ENCODE measurements at regions not wholly inside any gene's neighbourhood (a gene's known extent, or its start where the extent isn't known, plus 50 kb on each side); places are given as distances from the start of the nearest gene placed in this dataset.

DNA sequence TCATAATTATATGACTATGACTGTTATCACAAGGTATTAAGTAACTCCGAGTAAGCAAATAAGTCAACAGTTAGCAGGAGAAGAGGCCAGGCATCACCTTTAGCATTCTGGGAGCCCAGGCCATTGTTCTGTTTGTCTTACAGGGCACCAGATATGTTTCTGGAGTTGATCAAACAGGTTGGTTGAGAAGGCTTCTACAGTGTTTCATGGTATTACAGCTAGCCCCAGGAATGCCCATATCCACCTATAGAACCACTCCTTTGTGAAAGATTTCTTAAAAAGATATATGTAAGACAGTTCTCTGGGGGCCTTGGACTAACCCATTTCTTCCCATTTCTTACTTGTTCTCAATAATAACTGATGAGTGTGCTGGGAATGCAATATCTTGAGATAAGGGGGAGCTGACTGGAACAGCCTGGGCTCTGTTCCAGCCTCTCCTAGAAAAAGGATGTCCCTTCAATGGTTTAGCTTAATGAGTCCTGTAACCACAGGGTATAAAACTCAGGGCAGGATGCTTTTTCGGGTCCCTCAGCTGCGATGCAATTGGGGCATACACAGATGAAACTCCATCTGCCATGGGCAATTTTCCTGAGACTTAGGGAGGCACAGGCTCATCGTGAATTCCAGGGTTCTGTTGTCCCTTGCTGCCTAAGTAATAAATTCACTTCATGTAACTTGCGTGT lies 286.4 kb downstream of the BAMBI start:
- Histone ChIP-seq H3K4me3 (ENCODE audit: insufficient read length, low read depth) (no peak overlapping the region), H3K36me3 (ENCODE audit: insufficient read depth, insufficient read length, low read length) (no peaks in the 10 kb centered on the region), H3K4me1 (ENCODE audit: insufficient read depth, insufficient read length) (no peaks in the 10 kb centered on the region), H3K9me3 (ENCODE audit: insufficient read depth, low read length) (no peaks in the 10 kb centered on the region), H3K27me3 (ENCODE audit: insufficient read depth, insufficient read length) (no peaks in the 10 kb centered on the region), H3K9ac (ENCODE audit: insufficient read length, low read depth) (no peak overlapping the region)
- DNase-seq (ENCODE audit: low read depth, low spot score), result no peak
- TF ChIP-seq SUZ12 (IDR thresholded peaks at IDR 0.05; ENCODE audit: extremely low read depth, insufficient read depth, insufficient read length), result no peak
- TF ChIP-seq ZNF274 (IDR thresholded peaks at IDR 0.05; ENCODE audit: low read depth, low read length), result no peak
- TF ChIP-seq YY1 (IDR thresholded peaks at IDR 0.05; ENCODE audit: insufficient read depth, insufficient read length), result no peak

GRCh38 chr10:28965937-28966336 lies 288.6 kb downstream of the BAMBI start:
- no peak for TF ChIP-seq YY1 (IDR thresholded peaks at IDR 0.05; ENCODE audit: insufficient read depth, insufficient read length)
- TF ChIP-seq SUZ12 (IDR thresholded peaks at IDR 0.05; ENCODE audit: extremely low read depth, insufficient read depth, insufficient read length), result no peak
- TF ChIP-seq ZNF274 (IDR thresholded peaks at IDR 0.05; ENCODE audit: low read depth, low read length), result no peak
- Histone ChIP-seq H3K9ac (ENCODE audit: insufficient read length, low read depth) (no peak overlapping the region), H3K27me3 (ENCODE audit: insufficient read depth, insufficient read length) (no peaks in the 10 kb centered on the region)

DNA sequence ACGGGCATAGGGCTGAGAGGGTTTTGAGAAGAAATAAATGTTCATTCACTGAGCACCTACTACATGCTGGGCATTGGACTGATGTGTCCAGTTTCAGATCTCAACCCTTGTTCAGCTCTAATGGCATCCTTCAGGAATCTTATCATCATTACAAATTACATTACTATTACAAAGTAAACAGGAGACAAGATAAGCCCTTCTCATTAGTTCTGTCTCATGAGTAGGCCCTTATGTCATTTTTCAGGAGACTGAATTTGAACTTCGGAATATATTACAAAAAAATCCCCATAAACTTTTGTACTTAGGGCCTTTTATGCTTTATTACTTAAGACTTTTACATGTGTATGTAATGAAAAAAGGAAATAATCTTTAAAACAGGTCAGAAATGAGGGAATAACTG lies 289.7 kb downstream of the BAMBI start:
- H3K4me3 ChIP-seq (ENCODE audit: insufficient read length, low read depth), result no peak overlapping the region
- no peaks in the 10 kb centered on the region for H3K27me3 ChIP-seq (ENCODE audit: insufficient read depth, insufficient read length)
- no peaks in the 10 kb centered on the region for H3K36me3 ChIP-seq (ENCODE audit: insufficient read depth, insufficient read length, low read length)
- no peak for DNase-seq (ENCODE audit: low read depth, low spot score)
- no peak overlapping the region for H3K9ac ChIP-seq (ENCODE audit: insufficient read length, low read depth)
- TF ChIP-seq SUZ12 (IDR thresholded peaks at IDR 0.05; ENCODE audit: extremely low read depth, insufficient read depth, insufficient read length), result no peak
- TF ChIP-seq ZNF274 (IDR thresholded peaks at IDR 0.05; ENCODE audit: low read depth, low read length), result no peak
- TF ChIP-seq YY1 (IDR thresholded peaks at IDR 0.05; ENCODE audit: insufficient read depth, insufficient read length), result no peak
- no peaks in the 10 kb centered on the region for H3K4me1 ChIP-seq (ENCODE audit: insufficient read depth, insufficient read length)
- H3K9me3 ChIP-seq (ENCODE audit: insufficient read depth, low read length), result no peaks in the 10 kb centered on the region

More at GRCh38 chr10:28965937-28966336, 288.6 kb downstream of the BAMBI start:
- no peaks in the 10 kb centered on the region for H3K4me1 ChIP-seq (ENCODE audit: insufficient read depth, insufficient read length)
- no peak overlapping the region for H3K4me3 ChIP-seq (ENCODE audit: insufficient read length, low read depth)
- no peaks in the 10 kb centered on the region for H3K9me3 ChIP-seq (ENCODE audit: insufficient read depth, low read length)
- H3K36me3 ChIP-seq (ENCODE audit: insufficient read depth, insufficient read length, low read length), result no peaks in the 10 kb centered on the region
- DNase-seq (ENCODE audit: low read depth, low spot score), result no peak

- Histone ChIP-seq H3K9ac (ENCODE audit: insufficient read length, low read depth) (no peak overlapping the region), H3K36me3 (ENCODE audit: insufficient read depth, insufficient read length, low read length) (no peaks in the 10 kb centered on the region), H3K4me1 (ENCODE audit: insufficient read depth, insufficient read length) (no peaks in the 10 kb centered on the region), H3K27me3 (ENCODE audit: insufficient read depth, insufficient read length) (no peaks in the 10 kb centered on the region), H3K4me3 (ENCODE audit: insufficient read length, low read depth) (no peak overlapping the region), H3K9me3 (ENCODE audit: insufficient read depth, low read length) (no peaks in the 10 kb centered on the region)
- no peak for TF ChIP-seq ZNF274 (IDR thresholded peaks at IDR 0.05; ENCODE audit: low read depth, low read length)
- no peak for TF ChIP-seq YY1 (IDR thresholded peaks at IDR 0.05; ENCODE audit: insufficient read depth, insufficient read length)
- no peak for TF ChIP-seq SUZ12 (IDR thresholded peaks at IDR 0.05; ENCODE audit: extremely low read depth, insufficient read depth, insufficient read length)
- DNase-seq (ENCODE audit: low read depth, low spot score), result no peak
Measured at GRCh38 chr10:28969413-28969812, 292.1 kb downstream of the BAMBI start.

- no peak for DNase-seq (ENCODE audit: low read depth, low spot score)
- no peak for TF ChIP-seq YY1 (IDR thresholded peaks at IDR 0.05; ENCODE audit: insufficient read depth, insufficient read length)
- no peak for TF ChIP-seq SUZ12 (IDR thresholded peaks at IDR 0.05; ENCODE audit: extremely low read depth, insufficient read depth, insufficient read length)
- no peak for TF ChIP-seq ZNF274 (IDR thresholded peaks at IDR 0.05; ENCODE audit: low read depth, low read length)
- Histone ChIP-seq H3K4me1 (ENCODE audit: insufficient read depth, insufficient read length) (no peaks in the 10 kb centered on the region), H3K9me3 (ENCODE audit: insufficient read depth, low read length) (no peaks in the 10 kb centered on the region), H3K27me3 (ENCODE audit: insufficient read depth, insufficient read length) (no peaks in the 10 kb centered on the region), H3K4me3 (ENCODE audit: insufficient read length, low read depth) (no peak overlapping the region), H3K36me3 (ENCODE audit: insufficient read depth, insufficient read length, low read length) (no peaks in the 10 kb centered on the region), H3K9ac (ENCODE audit: insufficient read length, low read depth) (no peak overlapping the region)
Measured at GRCh38 chr10:28970231-28970630, 292.9 kb downstream of the BAMBI start.

- Histone ChIP-seq H3K9ac (ENCODE audit: insufficient read length, low read depth) (no peak overlapping the region), H3K4me1 (ENCODE audit: insufficient read depth, insufficient read length) (no peaks in the 10 kb centered on the region), H3K36me3 (ENCODE audit: insufficient read depth, insufficient read length, low read length) (no peaks in the 10 kb centered on the region), H3K27me3 (ENCODE audit: insufficient read depth, insufficient read length) (no peaks in the 10 kb centered on the region), H3K4me3 (ENCODE audit: insufficient read length, low read depth) (no peak overlapping the region), H3K9me3 (ENCODE audit: insufficient read depth, low read length) (no peaks in the 10 kb centered on the region)
- DNase-seq (ENCODE audit: low read depth, low spot score), result no peak
- TF ChIP-seq SUZ12 (IDR thresholded peaks at IDR 0.05; ENCODE audit: extremely low read depth, insufficient read depth, insufficient read length), result no peak
- no peak for TF ChIP-seq YY1 (IDR thresholded peaks at IDR 0.05; ENCODE audit: insufficient read depth, insufficient read length)
- no peak for TF ChIP-seq ZNF274 (IDR thresholded peaks at IDR 0.05; ENCODE audit: low read depth, low read length)
Measured at GRCh38 chr10:28971255-28971654, 293.9 kb downstream of the BAMBI start.

DNA sequence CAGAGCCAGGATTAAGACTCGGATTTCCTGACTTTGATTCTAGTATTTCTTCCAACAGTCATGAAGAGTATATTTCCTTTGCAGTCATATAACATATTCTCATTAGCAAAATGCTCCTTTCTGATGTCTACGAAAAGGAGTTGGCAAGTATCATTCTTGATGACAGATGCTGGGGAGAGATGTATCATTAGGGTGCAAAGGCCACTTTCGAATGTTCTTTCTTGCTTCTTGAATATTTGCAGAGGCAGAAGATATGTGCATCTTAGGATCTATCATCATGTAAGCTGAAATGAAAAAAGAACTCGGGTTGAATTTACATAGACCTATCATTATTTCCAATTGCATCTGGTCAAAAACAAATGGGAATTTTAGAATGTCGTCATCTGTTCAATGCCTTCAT lies 294.4 kb downstream of the BAMBI start:
- Histone ChIP-seq H3K4me3 (ENCODE audit: insufficient read length, low read depth) (no peak overlapping the region), H3K4me1 (ENCODE audit: insufficient read depth, insufficient read length) (no peaks in the 10 kb centered on the region), H3K9ac (ENCODE audit: insufficient read length, low read depth) (no peak overlapping the region), H3K36me3 (ENCODE audit: insufficient read depth, insufficient read length, low read length) (no peaks in the 10 kb centered on the region), H3K9me3 (ENCODE audit: insufficient read depth, low read length) (no peaks in the 10 kb centered on the region), H3K27me3 (ENCODE audit: insufficient read depth, insufficient read length) (no peaks in the 10 kb centered on the region)
- TF ChIP-seq SUZ12 (IDR thresholded peaks at IDR 0.05; ENCODE audit: extremely low read depth, insufficient read depth, insufficient read length), result no peak
- TF ChIP-seq YY1 (IDR thresholded peaks at IDR 0.05; ENCODE audit: insufficient read depth, insufficient read length), result no peak
- no peak for DNase-seq (ENCODE audit: low read depth, low spot score)
